GM19467 (cell line): ENCODE measurements at regions not wholly inside any gene's neighbourhood (a gene's known extent, or its start where the extent isn't known, plus 50 kb on each side); places are given as distances from the start of the nearest gene placed in this dataset.

Experiments used
- ATAC-seq: cut with Tn5 transposase; IDR thresholded peaks from one replicate; pipeline ENCODE4 v1.9.1; 2021; ENCODE audit warnings: mild to moderate bottlenecking, moderate library complexity; ENCODE audit not compliant: unreplicated experiment

GRCh38 chr10:78547905-78548304, 514.2 kb downstream of the RPS24 start:
- ATAC-seq: no peak

- ATAC-seq: no peak
Observed at GRCh38 chr10:78548369-78548768, 514.7 kb downstream of the RPS24 start.

- ATAC-seq: no peak
Observed at GRCh38 chr10:78549140-78549935, 515.7 kb downstream of the RPS24 start.

GRCh38 chr10:78550090-78550489, 516.4 kb downstream of the RPS24 start:
- no peak for ATAC-seq

GRCh38 chr10:78550716-78551115, 517.1 kb downstream of the RPS24 start:
- no peak for ATAC-seq

- no peak for ATAC-seq
Observed at GRCh38 chr10:78551184-78552005, 517.4 kb upstream of the ZMIZ1 start.

GRCh38 chr10:78552261-78552811, 516.4 kb upstream of the ZMIZ1 start:
- no peak for ATAC-seq

GRCh38 chr10:78553792-78554191, 515.0 kb upstream of the ZMIZ1 start:
- no peak for ATAC-seq

- ATAC-seq: no peak
Observed at GRCh38 chr10:78555128-78555527, 513.6 kb upstream of the ZMIZ1 start.

- ATAC-seq: no peak
Observed at GRCh38 chr10:78556705-78557432, 511.9 kb upstream of the ZMIZ1 start.

GRCh38 chr10:78557433-78557925, 511.3 kb upstream of the ZMIZ1 start:
- ATAC-seq: no peak

- ATAC-seq: no peak
Observed at GRCh38 chr10:78559661-78560340, 509.0 kb upstream of the ZMIZ1 start.

- ATAC-seq: no peak
Observed at GRCh38 chr10:78560341-78560688, 508.5 kb upstream of the ZMIZ1 start.

GRCh38 chr10:78563314-78563713, 505.5 kb upstream of the ZMIZ1 start:
- no peak for ATAC-seq

GRCh38 chr10:78565841-78566240, 502.9 kb upstream of the ZMIZ1 start:
- no peak for ATAC-seq

GRCh38 chr10:78566284-78567111, 502.3 kb upstream of the ZMIZ1 start:
- no peak for ATAC-seq

GRCh38 chr10:78567680-78568455, 500.9 kb upstream of the ZMIZ1 start:
- ATAC-seq: no peak

GRCh38 chr10:78568620-78569019, 500.1 kb upstream of the ZMIZ1 start:
- no peak for ATAC-seq
